ENCODE measurements at regions not wholly inside any gene's neighbourhood (a gene's known extent, or its start where the extent isn't known, plus 50 kb on each side); places are given as distances from the start of the nearest gene placed in this dataset.
A peak's percentile ranks its signal among the peaks of the same experiment; 100 is the strongest.

DNA sequence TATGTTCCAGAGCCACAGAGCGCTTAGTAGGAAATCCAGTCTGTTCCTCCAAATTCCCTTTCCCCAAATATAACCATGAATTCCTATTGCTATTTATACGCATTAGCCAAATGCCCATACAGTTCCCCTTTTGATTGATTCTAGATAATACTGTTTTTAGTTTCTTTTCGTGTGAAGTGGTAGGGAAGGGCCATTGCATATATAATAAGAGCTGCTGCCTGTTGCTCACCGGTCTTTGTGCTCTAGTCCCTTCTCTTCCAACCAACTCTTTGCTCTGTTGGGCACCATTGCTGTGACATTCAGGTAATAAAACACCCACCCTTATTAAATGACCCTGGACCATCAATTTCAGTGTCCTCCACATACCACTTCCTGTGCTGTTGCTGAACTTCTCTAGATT, 379.9 kb upstream of the KCNMB2 start:
- 61 to 70% methylated on average over 4 of the region's 4 CpGs for WGBS, 2 donors
- Histone ChIP-seq H3K4me3 (no peak overlapping the region), H3K27me3 (no peaks in the 10 kb centered on the region), H3K9me3 (no peaks in the 10 kb centered on the region), H3K4me1 (no peaks in the 10 kb centered on the region), H3K36me3 (no peaks in the 10 kb centered on the region), H3K27ac (no peak overlapping the region)
- TF ChIP-seq POLR2AphosphoS5 (IDR thresholded peaks at IDR 0.05) = no peak
- no peak for TF ChIP-seq POLR2A (IDR thresholded peaks at IDR 0.05)
- TF ChIP-seq, protein P1, sequence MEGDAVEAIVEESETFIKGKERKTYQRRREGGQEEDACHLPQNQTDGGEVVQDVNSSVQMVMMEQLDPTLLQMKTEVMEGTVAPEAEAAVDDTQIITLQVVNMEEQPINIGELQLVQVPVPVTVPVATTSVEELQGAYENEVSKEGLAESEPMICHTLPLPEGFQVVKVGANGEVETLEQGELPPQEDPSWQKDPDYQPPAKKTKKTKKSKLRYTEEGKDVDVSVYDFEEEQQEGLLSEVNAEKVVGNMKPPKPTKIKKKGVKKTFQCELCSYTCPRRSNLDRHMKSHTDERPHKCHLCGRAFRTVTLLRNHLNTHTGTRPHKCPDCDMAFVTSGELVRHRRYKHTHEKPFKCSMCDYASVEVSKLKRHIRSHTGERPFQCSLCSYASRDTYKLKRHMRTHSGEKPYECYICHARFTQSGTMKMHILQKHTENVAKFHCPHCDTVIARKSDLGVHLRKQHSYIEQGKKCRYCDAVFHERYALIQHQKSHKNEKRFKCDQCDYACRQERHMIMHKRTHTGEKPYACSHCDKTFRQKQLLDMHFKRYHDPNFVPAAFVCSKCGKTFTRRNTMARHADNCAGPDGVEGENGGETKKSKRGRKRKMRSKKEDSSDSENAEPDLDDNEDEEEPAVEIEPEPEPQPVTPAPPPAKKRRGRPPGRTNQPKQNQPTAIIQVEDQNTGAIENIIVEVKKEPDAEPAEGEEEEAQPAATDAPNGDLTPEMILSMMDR (IDR thresholded peaks at IDR 0.05) = no peak
- no peak for TF ChIP-seq EP300 (IDR thresholded peaks at IDR 0.05)
- intact Hi-C loops (cut with DNase I) = no loop called here
- no peak for DNase-seq

GRCh38 chr3:178159691-178160220, 376.5 kb upstream of the KCNMB2 start:
- Histone ChIP-seq H3K4me3 (no peak overlapping the region), H3K36me3 (no peaks in the 10 kb centered on the region), H3K4me1 (no peaks in the 10 kb centered on the region), H3K27me3 (no peaks in the 10 kb centered on the region), H3K9me3 (no peaks in the 10 kb centered on the region), H3K27ac (no peak overlapping the region)
- no peak for DNase-seq
- 75 to 92% methylated on average over 2 of the region's 2 CpGs for WGBS, 2 donors
- TF ChIP-seq, protein P1 (IDR thresholded peaks at IDR 0.05) = no peak
- TF ChIP-seq EP300 (IDR thresholded peaks at IDR 0.05) (no peak), POLR2A (IDR thresholded peaks at IDR 0.05) (no peak), POLR2AphosphoS5 (IDR thresholded peaks at IDR 0.05) (no peak)
- intact Hi-C loops (cut with DNase I) = loop anchor here (10.0 kb wide), 1 partner anchor 1205 kb away; no protein-coding TSS in a partner anchor

DNA sequence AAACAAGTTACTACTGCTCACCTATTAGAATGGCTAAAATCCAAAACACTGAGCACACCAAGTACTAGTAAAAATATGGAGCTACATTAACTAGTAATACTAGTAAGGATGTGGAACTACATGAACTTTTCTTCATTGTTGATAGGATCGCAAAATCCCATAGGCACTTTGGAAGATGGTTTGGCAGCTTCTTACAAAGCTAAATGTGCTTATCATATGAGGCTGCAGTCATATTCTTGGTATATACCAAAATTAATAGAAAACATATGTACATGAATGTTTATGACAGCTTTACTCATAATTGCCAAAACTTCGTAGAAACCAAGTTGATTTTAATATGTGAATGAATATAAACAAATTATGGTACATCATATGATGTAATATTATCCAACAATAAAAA, 366.8 kb upstream of the KCNMB2 start:
- Histone ChIP-seq H3K27me3 (no peaks in the 10 kb centered on the region), H3K4me1 (peaks cover 0 to 16% (median 6%) of the 10 kb centered on the region in 4 donors), H3K9me3 (no peaks in the 10 kb centered on the region), H3K27ac (no peak overlapping the region), H3K4me3 (no peak overlapping the region), H3K36me3 (no peaks in the 10 kb centered on the region)
- TF ChIP-seq EP300 (IDR thresholded peaks at IDR 0.05) = no peak
- TF ChIP-seq POLR2A (IDR thresholded peaks at IDR 0.05) = no peak
- TF ChIP-seq, protein P1 (IDR thresholded peaks at IDR 0.05) = no peak
- no peak for TF ChIP-seq POLR2AphosphoS5 (IDR thresholded peaks at IDR 0.05)
- no peak for DNase-seq
- WGBS, 2 donors = 72 to 84% methylated on average over 2 of the region's 2 CpGs
- intact Hi-C loops (cut with DNase I) = loop anchor here (10.0 kb wide), 1 partner anchor 1215 kb away; no protein-coding TSS in a partner anchor

GRCh38 chr3:178170698-178171535, 365.3 kb upstream of the KCNMB2 start:
- H3K27ac ChIP-seq = no peak overlapping the region
- H3K4me3 ChIP-seq = no peak overlapping the region
- H3K9me3 ChIP-seq = no peaks in the 10 kb centered on the region
- no peaks in the 10 kb centered on the region for H3K27me3 ChIP-seq
- intact Hi-C loops (cut with DNase I) = no loop called here
- no peaks in the 10 kb centered on the region for H3K36me3 ChIP-seq
- 80 to 89% methylated on average over 4 of the region's 4 CpGs for WGBS, 2 donors
- H3K4me1 ChIP-seq = peaks cover 0 to 23% (median 10%) of the 10 kb centered on the region in 4 donors
- no peak for DNase-seq
- TF ChIP-seq, protein P1 (IDR thresholded peaks at IDR 0.05) = no peak
- TF ChIP-seq POLR2A (IDR thresholded peaks at IDR 0.05) (no peak), EP300 (IDR thresholded peaks at IDR 0.05) (peak in 3 of 4 donors; percentile 15 to 84 (median 33)), POLR2AphosphoS5 (IDR thresholded peaks at IDR 0.05) (peak in 3 of 4 donors; percentile 33 to 68 (median 55))
